ENCODE measurements at regions not wholly inside any gene's neighbourhood (a gene's known extent, or its start where the extent isn't known, plus 50 kb on each side); places are given as distances from the start of the nearest gene placed in this dataset.

DNA sequence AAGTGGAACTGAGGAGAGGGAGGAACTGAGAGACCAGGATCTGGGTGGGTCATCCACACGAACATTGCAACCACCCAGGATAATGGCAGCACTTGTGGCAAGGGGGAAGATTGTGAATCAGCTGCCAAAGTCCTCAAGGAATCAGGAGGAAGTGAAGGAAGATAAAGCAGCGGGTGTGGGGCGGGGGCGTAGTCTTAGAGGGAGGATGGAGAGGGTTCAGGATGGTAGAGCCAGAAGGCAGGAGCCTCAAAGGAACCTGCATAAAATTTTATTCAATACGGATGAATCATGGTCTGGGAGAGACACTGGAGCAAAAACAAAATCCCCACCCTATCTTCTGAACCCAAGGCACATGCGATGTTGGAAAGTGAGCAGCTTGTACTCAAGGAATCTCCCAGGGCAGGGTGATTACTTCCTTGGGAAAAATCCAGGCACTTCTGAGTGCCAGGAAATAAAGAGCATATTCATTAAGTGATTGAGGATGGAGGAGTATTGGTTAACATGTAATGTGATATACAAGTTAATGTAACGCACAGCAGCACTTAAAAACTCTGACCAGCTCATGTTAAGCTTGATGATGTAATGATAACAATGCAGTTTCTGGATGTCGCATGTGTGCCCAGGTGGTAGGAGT lies 82.0 kb upstream of the B3GAT2 start:
- no peak for TF ChIP-seq ZNF274 (IDR thresholded peaks at IDR 0.05; ENCODE audit: low read depth, low read length)
- no peak for TF ChIP-seq SUZ12 (IDR thresholded peaks at IDR 0.05; ENCODE audit: extremely low read depth, insufficient read depth, insufficient read length)
- TF ChIP-seq YY1 (IDR thresholded peaks at IDR 0.05; ENCODE audit: insufficient read depth, insufficient read length), result no peak

Measured in NT2/D1 (cell line).